ENCODE measurements at regions not wholly inside any gene's neighbourhood (a gene's known extent, or its start where the extent isn't known, plus 50 kb on each side); places are given as distances from the start of the nearest gene placed in this dataset.

GRCh38 chr3:5510300-5510699, 322.8 kb downstream of the EDEM1 start:
- WGBS = 100% methylated on average over 1 of the region's 5 CpGs
- no peaks in the 10 kb centered on the region for H3K36me3 ChIP-seq
- no peak overlapping the region for H3K4me3 ChIP-seq
- H3K4me1 ChIP-seq = no peaks in the 10 kb centered on the region
- no peak for DNase-seq (ENCODE audit: low spot score in 2 of 2)
- H3K27me3 ChIP-seq = no peaks in the 10 kb centered on the region
- TF ChIP-seq POLR2A (IDR thresholded peaks at IDR 0.05) (no peak), POLR2AphosphoS5 (IDR thresholded peaks at IDR 0.05) (no peak), CTCF (IDR thresholded peaks at IDR 0.05) (no peak), EP300 (IDR thresholded peaks at IDR 0.05) (no peak)
- no peak overlapping the region for H3K27ac ChIP-seq
- H3K9me3 ChIP-seq = peaks cover 10% of the 10 kb centered on the region

GRCh38 chr3:5517921-5518320, 330.4 kb downstream of the EDEM1 start:
- no peak overlapping the region for H3K4me3 ChIP-seq
- H3K36me3 ChIP-seq = no peaks in the 10 kb centered on the region
- no peaks in the 10 kb centered on the region for H3K27me3 ChIP-seq
- WGBS = 93% methylated on average over 4 of the region's 4 CpGs
- H3K9me3 ChIP-seq = no peaks in the 10 kb centered on the region
- no peak for DNase-seq (ENCODE audit: low spot score in 2 of 2)
- no peaks in the 10 kb centered on the region for H3K4me1 ChIP-seq
- H3K27ac ChIP-seq = no peak overlapping the region
- TF ChIP-seq POLR2AphosphoS5 (IDR thresholded peaks at IDR 0.05) (no peak), POLR2A (IDR thresholded peaks at IDR 0.05) (no peak), EP300 (IDR thresholded peaks at IDR 0.05) (no peak), CTCF (IDR thresholded peaks at IDR 0.05) (no peak)

- DNase-seq (ENCODE audit: low spot score in 2 of 2) = no peak
- no peaks in the 10 kb centered on the region for H3K4me1 ChIP-seq
- H3K9me3 ChIP-seq = no peaks in the 10 kb centered on the region
- WGBS = 74% methylated on average over 5 of the region's 5 CpGs
- TF ChIP-seq POLR2AphosphoS5 (IDR thresholded peaks at IDR 0.05) (no peak), POLR2A (IDR thresholded peaks at IDR 0.05) (no peak), CTCF (IDR thresholded peaks at IDR 0.05) (no peak), EP300 (IDR thresholded peaks at IDR 0.05) (no peak)
- no peak overlapping the region for H3K4me3 ChIP-seq
- no peaks in the 10 kb centered on the region for H3K36me3 ChIP-seq
- H3K27me3 ChIP-seq = no peaks in the 10 kb centered on the region
- H3K27ac ChIP-seq = no peak overlapping the region
These were observed 332.7 kb downstream of the EDEM1 start for GRCh38 chr3:5520237-5520636.

- 93% methylated on average over 1 of the region's 1 CpG for WGBS
- H3K4me3 ChIP-seq = no peak overlapping the region
- H3K4me1 ChIP-seq = no peaks in the 10 kb centered on the region
- no peak for DNase-seq (ENCODE audit: low spot score in 2 of 2)
- no peaks in the 10 kb centered on the region for H3K36me3 ChIP-seq
- no peaks in the 10 kb centered on the region for H3K27me3 ChIP-seq
- H3K9me3 ChIP-seq = no peaks in the 10 kb centered on the region
- H3K27ac ChIP-seq = no peak overlapping the region
- TF ChIP-seq POLR2AphosphoS5 (IDR thresholded peaks at IDR 0.05) = no peak
- TF ChIP-seq EP300 (IDR thresholded peaks at IDR 0.05) = no peak
- no peak for TF ChIP-seq CTCF (IDR thresholded peaks at IDR 0.05)
- no peak for TF ChIP-seq POLR2A (IDR thresholded peaks at IDR 0.05)
These were observed 335.6 kb downstream of the EDEM1 start for GRCh38 chr3:5523125-5523524.

GRCh38 chr3:5531039-5531438, 343.5 kb downstream of the EDEM1 start:
- TF ChIP-seq POLR2A (IDR thresholded peaks at IDR 0.05) (no peak), EP300 (IDR thresholded peaks at IDR 0.05) (no peak), POLR2AphosphoS5 (IDR thresholded peaks at IDR 0.05) (no peak), CTCF (IDR thresholded peaks at IDR 0.05) (no peak)
- no peak for DNase-seq (ENCODE audit: low spot score in 2 of 2)
- H3K4me1 ChIP-seq = no peaks in the 10 kb centered on the region
- no peak overlapping the region for H3K27ac ChIP-seq
- WGBS = 82% methylated on average over 6 of the region's 6 CpGs
- H3K9me3 ChIP-seq = no peaks in the 10 kb centered on the region
- H3K36me3 ChIP-seq = no peaks in the 10 kb centered on the region
- no peaks in the 10 kb centered on the region for H3K27me3 ChIP-seq
- no peak overlapping the region for H3K4me3 ChIP-seq
